ENCODE measurements at regions not wholly inside any gene's neighbourhood (a gene's known extent, or its start where the extent isn't known, plus 50 kb on each side); places are given as distances from the start of the nearest gene placed in this dataset.
"Not testable (repeated sequence)": the region's sequence is repeated elsewhere in the genome, so short reads cannot be mapped to it uniquely, and the experiment has no call there.

GRCh38 chr1:102241431-102242338 is 245.0 kb upstream of the OLFM3 start:
- Histone ChIP-seq H3K27ac (no peak overlapping the region), H3K36me3 (ENCODE audit: insufficient read depth) (no peaks in the 10 kb centered on the region), H3K9ac (no peak overlapping the region), H3K27me3 (ENCODE audit: insufficient read depth, low read depth) (no peaks in the 10 kb centered on the region), H4K20me1 (ENCODE audit: insufficient read depth) (no peaks in the 10 kb centered on the region), H3K4me3 (IDR thresholded peaks at IDR 0.05; ENCODE audit: insufficient read depth, low read depth, low read length) (no peak overlapping the region), H2AFZ (ENCODE audit: low read depth) (no peak overlapping the region), H3K79me2 (ENCODE audit: insufficient read depth, low read depth) (no peaks in the 10 kb centered on the region), H3K4me1 (ENCODE audit: low read depth, poor library complexity, severe bottlenecking) (no peaks in the 10 kb centered on the region), H3K4me2 (no peak overlapping the region)
- TF ChIP-seq CTCF (conservative IDR thresholded peaks at IDR 0.05; ENCODE audit: low read depth, low read length), result no peak

- Histone ChIP-seq H3K36me3 (ENCODE audit: insufficient read depth) (no peaks in the 10 kb centered on the region), H3K9ac (no peak overlapping the region), H3K4me2 (no peak overlapping the region), H3K27ac (no peak overlapping the region), H2AFZ (ENCODE audit: low read depth) (no peak overlapping the region), H3K4me1 (ENCODE audit: low read depth, poor library complexity, severe bottlenecking) (no peaks in the 10 kb centered on the region), H3K27me3 (ENCODE audit: insufficient read depth, low read depth) (no peaks in the 10 kb centered on the region), H4K20me1 (ENCODE audit: insufficient read depth) (no peaks in the 10 kb centered on the region), H3K4me3 (IDR thresholded peaks at IDR 0.05; ENCODE audit: insufficient read depth, low read depth, low read length) (no peak overlapping the region), H3K79me2 (ENCODE audit: insufficient read depth, low read depth) (no peaks in the 10 kb centered on the region)
- TF ChIP-seq CTCF (conservative IDR thresholded peaks at IDR 0.05; ENCODE audit: low read depth, low read length), result no peak
Measured at GRCh38 chr1:102239247-102239646, 242.5 kb upstream of the OLFM3 start.

GRCh38 chr1:102234753-102235359 is 238.1 kb upstream of the OLFM3 start:
- Histone ChIP-seq H3K4me2 (no peak overlapping the region), H3K27ac (no peak overlapping the region), H3K9ac (no peak overlapping the region), H3K27me3 (ENCODE audit: insufficient read depth, low read depth) (no peaks in the 10 kb centered on the region), H2AFZ (ENCODE audit: low read depth) (no peak overlapping the region), H4K20me1 (ENCODE audit: insufficient read depth) (no peaks in the 10 kb centered on the region), H3K4me1 (ENCODE audit: low read depth, poor library complexity, severe bottlenecking) (no peaks in the 10 kb centered on the region), H3K4me3 (IDR thresholded peaks at IDR 0.05; ENCODE audit: insufficient read depth, low read depth, low read length) (no peak overlapping the region), H3K36me3 (ENCODE audit: insufficient read depth) (no peaks in the 10 kb centered on the region), H3K79me2 (ENCODE audit: insufficient read depth, low read depth) (no peaks in the 10 kb centered on the region)
- TF ChIP-seq CTCF (conservative IDR thresholded peaks at IDR 0.05; ENCODE audit: low read depth, low read length), result no peak

GRCh38 chr1:102219463-102219862 is 222.7 kb upstream of the OLFM3 start:
- no peaks in the 10 kb centered on the region for H3K79me2 ChIP-seq (ENCODE audit: insufficient read depth, low read depth)
- H3K27ac ChIP-seq, result no peak overlapping the region; the same call in 1 of the 2 replicates
- peaks cover 16% of the 10 kb centered on the region for H3K4me1 ChIP-seq (ENCODE audit: low read depth, poor library complexity, severe bottlenecking)
- peak overlapping the region; percentile 53 for H2AFZ ChIP-seq (ENCODE audit: low read depth)
- no peak overlapping the region for H3K9ac ChIP-seq
- H3K36me3 ChIP-seq (ENCODE audit: insufficient read depth), result no peaks in the 10 kb centered on the region
- no peaks in the 10 kb centered on the region for H3K27me3 ChIP-seq (ENCODE audit: insufficient read depth, low read depth)
- no peaks in the 10 kb centered on the region for H4K20me1 ChIP-seq (ENCODE audit: insufficient read depth)
- no peak overlapping the region for H3K4me3 ChIP-seq (IDR thresholded peaks at IDR 0.05; ENCODE audit: insufficient read depth, low read depth, low read length)
- no peak for TF ChIP-seq CTCF (conservative IDR thresholded peaks at IDR 0.05; ENCODE audit: low read depth, low read length)
- H3K4me2 ChIP-seq, result peak overlapping the region; percentile 57

GRCh38 chr1:102210891-102211290 is 214.2 kb upstream of the OLFM3 start:
- H3K36me3 ChIP-seq (ENCODE audit: insufficient read depth); H2AFZ ChIP-seq (ENCODE audit: low read depth); H3K27me3 ChIP-seq (ENCODE audit: insufficient read depth, low read depth); H3K4me2 ChIP-seq; H3K27ac ChIP-seq; H3K4me3 ChIP-seq (IDR thresholded peaks at IDR 0.05; ENCODE audit: insufficient read depth, low read depth, low read length); H3K4me1 ChIP-seq (ENCODE audit: low read depth, poor library complexity, severe bottlenecking); H3K9ac ChIP-seq; H4K20me1 ChIP-seq (ENCODE audit: insufficient read depth); H3K79me2 ChIP-seq (ENCODE audit: insufficient read depth, low read depth): not testable (repeated sequence)

Measured in KMS-11 (cell line).